OCI-LY1 (cell line): ENCODE measurements at regions not wholly inside any gene's neighbourhood (a gene's known extent, or its start where the extent isn't known, plus 50 kb on each side); places are given as distances from the start of the nearest gene placed in this dataset.

ENCODE experiments used
- H2AFZ ChIP-seq: fragments of 200-600 bp; sonication (generic), shearing (Covaris generic); 2 replicates; pipeline ENCODE4 v1.6.0; 2014; ENCODE audit warnings: antibody characterized with exemption, mild to moderate bottlenecking, low read length
- H3F3A ChIP-seq: fragments of 200-600 bp; sonication (generic), shearing (Covaris generic); 2 replicates; pipeline ENCODE4 v1.6.0; 2014; ENCODE audit warnings: mild to moderate bottlenecking, antibody characterized with exemption, low read length, moderate library complexity; ENCODE audit not compliant: insufficient read depth
- H3K27ac ChIP-seq: fragments of 200-600 bp; sonication (generic); 2 replicates; pipeline ENCODE4 v1.5.1; 2014; ENCODE audit warnings: low read length, mixed run types, mild to moderate bottlenecking, low read depth; ENCODE audit not compliant: poor library complexity, severe bottlenecking
- H3K27me3 ChIP-seq: fragments of 200-600 bp; sonication (generic); 2 replicates; pipeline ENCODE4 v1.6.0; 2014; ENCODE audit warnings: antibody characterized with exemption, mild to moderate bottlenecking, low read length, moderate library complexity; ENCODE audit not compliant: insufficient read depth
- H3K36me3 ChIP-seq: fragments of 200-600 bp; sonication (generic); 2 replicates; pipeline ENCODE4 v1.6.1; 2014; ENCODE audit warnings: mild to moderate bottlenecking, antibody characterized with exemption, low read length, moderate library complexity, mixed read lengths; ENCODE audit not compliant: insufficient read depth
- H3K4me1 ChIP-seq: fragments of 200-600 bp; sonication (generic); 2 replicates; pipeline ENCODE4 v1.5.1; 2014; ENCODE audit warnings: mild to moderate bottlenecking, low read length, moderate library complexity; ENCODE audit not compliant: insufficient read depth, severe bottlenecking
- H3K4me2 ChIP-seq: fragments of 200-600 bp; sonication (generic), shearing (Covaris generic); 2 replicates; pipeline ENCODE4 v1.6.1; 2014; ENCODE audit warnings: low read length
- H3K4me3 ChIP-seq: fragments of 200-600 bp; sonication (generic); 2 replicates; pipeline ENCODE4 v1.5.1; 2014; ENCODE audit warnings: low read length, low read depth, mild to moderate bottlenecking, mixed read lengths; ENCODE audit not compliant: poor library complexity, severe bottlenecking
- H3K79me2 ChIP-seq: fragments of 200-600 bp; shearing (Covaris generic); 2 replicates; pipeline ENCODE4 v1.6.1; 2016; ENCODE audit warnings: mixed run types, low read length, mixed read lengths; ENCODE audit not compliant: insufficient read depth
- H3K9ac ChIP-seq: fragments of 200-600 bp; sonication (generic), shearing (Covaris generic); 2 replicates; pipeline ENCODE4 v1.6.1; 2014; ENCODE audit warnings: mild to moderate bottlenecking, low read length, mixed read lengths
- H3K9me2 ChIP-seq: fragments of 200-600 bp; sonication (generic), shearing (Covaris generic); 2 replicates; pipeline ENCODE4 v1.6.1; 2014; ENCODE audit warnings: low read depth, mild to moderate bottlenecking, low read length, mixed read lengths
- H3K9me3 ChIP-seq: fragments of 200-600 bp; shearing (Covaris generic); 2 replicates; pipeline ENCODE4 v1.6.1; 2014; ENCODE audit warnings: low read length, mixed read lengths
- H4K20me1 ChIP-seq: fragments of 200-600 bp; sonication (generic), shearing (Covaris generic); 2 replicates; pipeline ENCODE4 v1.6.0; 2016; ENCODE audit warnings: mild to moderate bottlenecking, low read length; ENCODE audit not compliant: insufficient read depth
- CTCF ChIP-seq: fragments of 200-600 bp; sonication (generic), shearing (Covaris generic); IDR thresholded peaks from 2 replicates; pipeline ENCODE4 v1.5.1; 2017; ENCODE audit warnings: mild to moderate bottlenecking, antibody characterized with exemption, low read length, moderate library complexity, mixed read lengths
- EZH2 ChIP-seq: fragments of 200-600 bp; sonication (generic), shearing (Covaris generic); IDR thresholded peaks from 2 replicates; pipeline ENCODE4 v1.8.0; 2017; ENCODE audit warnings: borderline replicate concordance, mixed run types, mild to moderate bottlenecking, antibody characterized with exemption, low read length, moderate library complexity, mixed read lengths

GRCh38 chr20:10976051-10976450 lies 302.3 kb upstream of the JAG1 start:
- Histone ChIP-seq H2AFZ (no peak overlapping the region), H3K36me3 (no peaks in the 10 kb centered on the region), H3K4me2 (no peak overlapping the region), H3K9me2 (no peaks in the 10 kb centered on the region), H3K27me3 (no peaks in the 10 kb centered on the region), H3K79me2 (no peaks in the 10 kb centered on the region), H3K9me3 (no peaks in the 10 kb centered on the region), H3K4me3 (no peak overlapping the region), H3K4me1 (no peaks in the 10 kb centered on the region), H3K27ac (no peak overlapping the region), H3K9ac (no peak overlapping the region), H3F3A (no peaks in the 10 kb centered on the region), H4K20me1 (no peaks in the 10 kb centered on the region)
- TF ChIP-seq EZH2 (no peak), CTCF (no peak)

GRCh38 chr20:10978019-10978702 lies 304.4 kb upstream of the JAG1 start:
- no peaks in the 10 kb centered on the region for H3F3A ChIP-seq
- no peak overlapping the region for H2AFZ ChIP-seq
- no peaks in the 10 kb centered on the region for H3K79me2 ChIP-seq
- TF ChIP-seq CTCF (no peak), EZH2 (no peak)
- no peaks in the 10 kb centered on the region for H3K9me3 ChIP-seq
- no peaks in the 10 kb centered on the region for H3K36me3 ChIP-seq
- H3K9me2 ChIP-seq = no peaks in the 10 kb centered on the region
- no peak overlapping the region for H3K4me2 ChIP-seq
- H3K27ac ChIP-seq = no peak overlapping the region
- H4K20me1 ChIP-seq = no peaks in the 10 kb centered on the region
- no peak overlapping the region for H3K9ac ChIP-seq
- no peaks in the 10 kb centered on the region for H3K27me3 ChIP-seq
- no peaks in the 10 kb centered on the region for H3K4me1 ChIP-seq
- no peak overlapping the region for H3K4me3 ChIP-seq

GRCh38 chr20:10978713-10979112 lies 304.9 kb upstream of the JAG1 start:
- Histone ChIP-seq H3K9me3 (no peaks in the 10 kb centered on the region), H3K4me3 (no peak overlapping the region), H4K20me1 (no peaks in the 10 kb centered on the region), H3K79me2 (no peaks in the 10 kb centered on the region), H3K27me3 (no peaks in the 10 kb centered on the region), H2AFZ (no peak overlapping the region), H3F3A (no peaks in the 10 kb centered on the region), H3K4me1 (no peaks in the 10 kb centered on the region), H3K9me2 (no peaks in the 10 kb centered on the region), H3K9ac (no peak overlapping the region), H3K36me3 (no peaks in the 10 kb centered on the region), H3K27ac (no peak overlapping the region), H3K4me2 (no peak overlapping the region)
- no peak for TF ChIP-seq EZH2
- TF ChIP-seq CTCF = no peak
